HepG2 (cell line): ENCODE measurements at regions not wholly inside any gene's neighbourhood (a gene's known extent, or its start where the extent isn't known, plus 50 kb on each side); places are given as distances from the start of the nearest gene placed in this dataset.

ENCODE experiments used
- ADNP ChIP-seq: sonication (generic); formaldehyde crosslinking; IDR thresholded peaks from 2 replicates; pipeline ENCODE4 v1.4.0; 2020; ENCODE audit warnings: missing genetic modification reagents
- EED ChIP-seq: sonication (generic); formaldehyde crosslinking; IDR thresholded peaks from 2 replicates; pipeline ENCODE4 v1.5.0; 2020; ENCODE audit warnings: mild to moderate bottlenecking, missing genetic modification reagents
- GATA4 ChIP-seq: sonication (generic); IDR thresholded peaks from 2 replicates; pipeline ENCODE4 v1.6.1; 2016; ENCODE audit warnings: antibody characterized with exemption, low read depth, borderline replicate concordance
- ZBTB42 ChIP-seq: sonication (generic); formaldehyde crosslinking; IDR thresholded peaks from 2 replicates; pipeline ENCODE4 v1.5.0; 2020; ENCODE audit warnings: mild to moderate bottlenecking, missing genetic modification reagents
- TF ChIP-seq, protein P1 (sequence below): conservative IDR thresholded peaks from 2 replicates; pipeline ENCODE4 v1.6.1; 2018; ENCODE audit warnings: missing genetic modification reagents
- TF ChIP-seq, protein P2 (sequence below): sonication (generic); formaldehyde crosslinking; IDR thresholded peaks from 2 replicates; pipeline ENCODE4 v1.4.0; 2020; ENCODE audit warnings: missing genetic modification reagents, borderline replicate concordance
- TF ChIP-seq, protein P3 (sequence below): IDR thresholded peaks from 2 replicates; pipeline ENCODE4 v1.6.1; 2016; ENCODE audit warnings: low read depth, missing genetic modification reagents, missing compliant biosample characterization

DNA sequence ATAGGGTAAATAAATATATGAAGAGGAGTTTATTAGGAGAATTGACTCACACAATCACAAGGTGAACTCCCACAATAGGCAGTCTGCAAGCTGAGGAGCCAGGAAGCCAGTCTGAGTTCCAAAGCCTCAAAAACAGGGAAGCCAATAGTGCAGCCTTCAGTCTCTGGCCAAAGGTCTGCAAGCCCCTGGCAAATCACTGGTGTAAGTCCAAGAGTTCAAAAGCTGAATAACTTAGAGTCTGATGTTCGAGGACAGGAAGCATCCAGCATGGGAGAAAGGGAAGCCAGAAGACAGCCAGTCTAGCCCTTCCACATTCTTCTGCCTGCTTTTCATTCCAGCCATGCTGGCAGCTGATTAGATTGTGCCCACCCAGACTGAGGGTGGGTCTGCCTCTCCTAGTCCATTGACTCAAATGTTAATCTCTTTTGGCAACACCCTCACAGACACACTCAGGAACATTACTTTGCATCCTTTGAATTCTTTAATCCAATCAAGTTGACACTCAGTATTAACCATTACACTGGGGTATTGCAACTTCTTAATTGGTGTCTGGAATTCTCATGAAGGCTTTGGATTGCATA is 736.5 kb upstream of the LMO3 start (continued):
- TF ChIP-seq, protein P1, sequence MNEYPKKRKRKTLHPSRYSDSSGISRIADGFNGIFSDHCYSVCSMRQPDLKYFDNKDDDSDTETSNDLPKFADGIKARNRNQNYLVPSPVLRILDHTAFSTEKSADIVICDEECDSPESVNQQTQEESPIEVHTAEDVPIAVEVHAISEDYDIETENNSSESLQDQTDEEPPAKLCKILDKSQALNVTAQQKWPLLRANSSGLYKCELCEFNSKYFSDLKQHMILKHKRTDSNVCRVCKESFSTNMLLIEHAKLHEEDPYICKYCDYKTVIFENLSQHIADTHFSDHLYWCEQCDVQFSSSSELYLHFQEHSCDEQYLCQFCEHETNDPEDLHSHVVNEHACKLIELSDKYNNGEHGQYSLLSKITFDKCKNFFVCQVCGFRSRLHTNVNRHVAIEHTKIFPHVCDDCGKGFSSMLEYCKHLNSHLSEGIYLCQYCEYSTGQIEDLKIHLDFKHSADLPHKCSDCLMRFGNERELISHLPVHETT, result no peak
- TF ChIP-seq GATA4 (no peak), ZBTB42 (no peak), EED (no peak), ADNP (no peak)
- TF ChIP-seq, protein P2, sequence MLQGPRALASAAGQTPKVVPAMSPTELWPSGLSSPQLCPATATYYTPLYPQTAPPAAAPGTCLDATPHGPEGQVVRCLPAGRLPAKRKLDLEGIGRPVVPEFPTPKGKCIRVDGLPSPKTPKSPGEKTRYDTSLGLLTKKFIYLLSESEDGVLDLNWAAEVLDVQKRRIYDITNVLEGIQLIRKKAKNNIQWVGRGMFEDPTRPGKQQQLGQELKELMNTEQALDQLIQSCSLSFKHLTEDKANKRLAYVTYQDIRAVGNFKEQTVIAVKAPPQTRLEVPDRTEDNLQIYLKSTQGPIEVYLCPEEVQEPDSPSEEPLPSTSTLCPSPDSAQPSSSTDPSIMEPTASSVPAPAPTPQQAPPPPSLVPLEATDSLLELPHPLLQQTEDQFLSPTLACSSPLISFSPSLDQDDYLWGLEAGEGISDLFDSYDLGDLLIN (CRISPR knock-in tag), result no peak
- TF ChIP-seq, protein P3, sequence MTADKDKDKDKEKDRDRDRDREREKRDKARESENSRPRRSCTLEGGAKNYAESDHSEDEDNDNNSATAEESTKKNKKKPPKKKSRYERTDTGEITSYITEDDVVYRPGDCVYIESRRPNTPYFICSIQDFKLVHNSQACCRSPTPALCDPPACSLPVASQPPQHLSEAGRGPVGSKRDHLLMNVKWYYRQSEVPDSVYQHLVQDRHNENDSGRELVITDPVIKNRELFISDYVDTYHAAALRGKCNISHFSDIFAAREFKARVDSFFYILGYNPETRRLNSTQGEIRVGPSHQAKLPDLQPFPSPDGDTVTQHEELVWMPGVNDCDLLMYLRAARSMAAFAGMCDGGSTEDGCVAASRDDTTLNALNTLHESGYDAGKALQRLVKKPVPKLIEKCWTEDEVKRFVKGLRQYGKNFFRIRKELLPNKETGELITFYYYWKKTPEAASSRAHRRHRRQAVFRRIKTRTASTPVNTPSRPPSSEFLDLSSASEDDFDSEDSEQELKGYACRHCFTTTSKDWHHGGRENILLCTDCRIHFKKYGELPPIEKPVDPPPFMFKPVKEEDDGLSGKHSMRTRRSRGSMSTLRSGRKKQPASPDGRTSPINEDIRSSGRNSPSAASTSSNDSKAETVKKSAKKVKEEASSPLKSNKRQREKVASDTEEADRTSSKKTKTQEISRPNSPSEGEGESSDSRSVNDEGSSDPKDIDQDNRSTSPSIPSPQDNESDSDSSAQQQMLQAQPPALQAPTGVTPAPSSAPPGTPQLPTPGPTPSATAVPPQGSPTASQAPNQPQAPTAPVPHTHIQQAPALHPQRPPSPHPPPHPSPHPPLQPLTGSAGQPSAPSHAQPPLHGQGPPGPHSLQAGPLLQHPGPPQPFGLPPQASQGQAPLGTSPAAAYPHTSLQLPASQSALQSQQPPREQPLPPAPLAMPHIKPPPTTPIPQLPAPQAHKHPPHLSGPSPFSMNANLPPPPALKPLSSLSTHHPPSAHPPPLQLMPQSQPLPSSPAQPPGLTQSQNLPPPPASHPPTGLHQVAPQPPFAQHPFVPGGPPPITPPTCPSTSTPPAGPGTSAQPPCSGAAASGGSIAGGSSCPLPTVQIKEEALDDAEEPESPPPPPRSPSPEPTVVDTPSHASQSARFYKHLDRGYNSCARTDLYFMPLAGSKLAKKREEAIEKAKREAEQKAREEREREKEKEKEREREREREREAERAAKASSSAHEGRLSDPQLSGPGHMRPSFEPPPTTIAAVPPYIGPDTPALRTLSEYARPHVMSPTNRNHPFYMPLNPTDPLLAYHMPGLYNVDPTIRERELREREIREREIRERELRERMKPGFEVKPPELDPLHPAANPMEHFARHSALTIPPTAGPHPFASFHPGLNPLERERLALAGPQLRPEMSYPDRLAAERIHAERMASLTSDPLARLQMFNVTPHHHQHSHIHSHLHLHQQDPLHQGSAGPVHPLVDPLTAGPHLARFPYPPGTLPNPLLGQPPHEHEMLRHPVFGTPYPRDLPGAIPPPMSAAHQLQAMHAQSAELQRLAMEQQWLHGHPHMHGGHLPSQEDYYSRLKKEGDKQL (CRISPR knock-in tag), result no peak
- TF ChIP-seq, all 625 proteins: peak for 0
